ENCODE measurements at regions not wholly inside any gene's neighbourhood (a gene's known extent, or its start where the extent isn't known, plus 50 kb on each side); places are given as distances from the start of the nearest gene placed in this dataset.

DNA sequence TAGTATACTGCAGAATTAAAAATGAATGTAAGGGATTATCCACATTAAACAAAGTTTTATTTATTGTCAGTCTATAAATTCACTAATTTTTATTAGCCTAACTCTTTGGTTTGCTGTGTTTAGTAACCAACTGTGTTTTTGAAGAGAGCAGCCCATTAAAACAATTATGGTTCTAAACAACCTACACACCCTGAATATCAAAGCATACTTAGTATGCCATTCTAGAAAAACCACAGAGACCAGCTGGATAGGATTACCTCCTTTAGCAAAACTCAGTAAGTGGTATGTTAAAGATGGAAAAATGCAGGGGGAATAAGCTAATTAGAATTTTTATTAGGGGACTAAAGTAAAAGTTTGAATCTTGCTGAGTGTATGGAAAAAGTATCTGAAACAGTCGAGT lies 1981.7 kb upstream of the NUDT12 start:
- Histone ChIP-seq H3K4ac (ENCODE audit: low read depth, low read length) (no peak overlapping the region), H2AK5ac (ENCODE audit: insufficient read length, low read length) (no peak overlapping the region), H4K5ac (ENCODE audit: insufficient read length, low read depth, low read length) (no peak overlapping the region), H2AFZ (ENCODE audit: low read length) (no peak overlapping the region), H3K79me1 (ENCODE audit: insufficient read depth, low read depth, low read length, poor library complexity, severe bottlenecking) (no peaks in the 10 kb centered on the region), H4K20me1 (ENCODE audit: control insufficient read depth, insufficient read depth, insufficient read length) (no peaks in the 10 kb centered on the region), H2BK5ac (ENCODE audit: insufficient read length, low read length) (no peak overlapping the region), H3T11ph (ENCODE audit: low read length) (no peak overlapping the region), H3K4me2 (ENCODE audit: insufficient read depth, insufficient read length, low read length) (no peak overlapping the region), H3K56ac (ENCODE audit: insufficient read length, low read depth, low read length) (no peak overlapping the region), H2BK15ac (ENCODE audit: low read depth, low read length) (no peak overlapping the region), H4K8ac (replicated peaks; ENCODE audit: insufficient read length, low read depth, low read length) (no peak overlapping the region), H2BK20ac (ENCODE audit: low read depth, low read length, poor library complexity, severe bottlenecking) (no peak overlapping the region), H3K18ac (ENCODE audit: insufficient read length, low read depth, low read length) (no peak overlapping the region), H3K79me2 (ENCODE audit: insufficient read depth, low read length) (no peaks in the 10 kb centered on the region), H3K14ac (ENCODE audit: insufficient read depth, low read length) (no peak overlapping the region), H3K9ac (ENCODE audit: extremely low read depth, insufficient read length, low read length) (no peak overlapping the region), H3K9me3 (ENCODE audit: control insufficient read depth, low read depth, low read length) (no peaks in the 10 kb centered on the region), H4K91ac (ENCODE audit: insufficient read length, low read depth, low read length) (no peak overlapping the region), H3K4me1 (ENCODE audit: insufficient read depth, low read length) (no peaks in the 10 kb centered on the region), H3K27ac (ENCODE audit: insufficient read length, low read depth, low read length) (no peak overlapping the region), H3K23ac (ENCODE audit: insufficient read length, low read depth, low read length) (no peak overlapping the region), H3K23me2 (ENCODE audit: insufficient read length, low read depth, low read length, poor library complexity, severe bottlenecking) (no peaks in the 10 kb centered on the region), H3K27me3 (ENCODE audit: insufficient read depth, low read length) (no peaks in the 10 kb centered on the region), H2BK120ac (ENCODE audit: low read depth, low read length, poor library complexity, severe bottlenecking) (no peak overlapping the region), H2BK12ac (ENCODE audit: insufficient read length, low read depth, low read length) (no peak overlapping the region)
- Mint-ChIP-seq H3K27me3 (ENCODE audit: low read depth) (no peaks in the 10 kb centered on the region), H3K9me3 (no peaks in the 10 kb centered on the region; a peak in 1 of 5 replicates), H3K4me3 (no peak overlapping the region), H3K27ac (no peak overlapping the region), H3K4me1 (peaks cover 12 to 15% of the 10 kb centered on the region in 2 experiments), H3K36me3 (ENCODE audit: insufficient read depth in 1 of 3, low read depth in 3 of 3) (no peaks in the 10 kb centered on the region; a peak in 1 of 7 replicates)
- DNase-seq, result no peak
- no CpG with 5 or more reads among the region's 1 CpG for WGBS (ENCODE audit: extremely low coverage, insufficient read length, low lambda C conversion rate)
- TF ChIP-seq, protein P1, sequence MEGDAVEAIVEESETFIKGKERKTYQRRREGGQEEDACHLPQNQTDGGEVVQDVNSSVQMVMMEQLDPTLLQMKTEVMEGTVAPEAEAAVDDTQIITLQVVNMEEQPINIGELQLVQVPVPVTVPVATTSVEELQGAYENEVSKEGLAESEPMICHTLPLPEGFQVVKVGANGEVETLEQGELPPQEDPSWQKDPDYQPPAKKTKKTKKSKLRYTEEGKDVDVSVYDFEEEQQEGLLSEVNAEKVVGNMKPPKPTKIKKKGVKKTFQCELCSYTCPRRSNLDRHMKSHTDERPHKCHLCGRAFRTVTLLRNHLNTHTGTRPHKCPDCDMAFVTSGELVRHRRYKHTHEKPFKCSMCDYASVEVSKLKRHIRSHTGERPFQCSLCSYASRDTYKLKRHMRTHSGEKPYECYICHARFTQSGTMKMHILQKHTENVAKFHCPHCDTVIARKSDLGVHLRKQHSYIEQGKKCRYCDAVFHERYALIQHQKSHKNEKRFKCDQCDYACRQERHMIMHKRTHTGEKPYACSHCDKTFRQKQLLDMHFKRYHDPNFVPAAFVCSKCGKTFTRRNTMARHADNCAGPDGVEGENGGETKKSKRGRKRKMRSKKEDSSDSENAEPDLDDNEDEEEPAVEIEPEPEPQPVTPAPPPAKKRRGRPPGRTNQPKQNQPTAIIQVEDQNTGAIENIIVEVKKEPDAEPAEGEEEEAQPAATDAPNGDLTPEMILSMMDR (conservative IDR thresholded peaks at IDR 0.05), result no peak
